GM18499 (cell line): ENCODE measurements at regions not wholly inside any gene's neighbourhood (a gene's known extent, or its start where the extent isn't known, plus 50 kb on each side); places are given as distances from the start of the nearest gene placed in this dataset.

Experiments
- ATAC-seq: cut with Tn5 transposase; IDR thresholded peaks from one replicate; pipeline ENCODE4 v1.9.1; 2021; ENCODE audit warnings: moderate number of reproducible peaks; ENCODE audit not compliant: insufficient read depth, unreplicated experiment

DNA sequence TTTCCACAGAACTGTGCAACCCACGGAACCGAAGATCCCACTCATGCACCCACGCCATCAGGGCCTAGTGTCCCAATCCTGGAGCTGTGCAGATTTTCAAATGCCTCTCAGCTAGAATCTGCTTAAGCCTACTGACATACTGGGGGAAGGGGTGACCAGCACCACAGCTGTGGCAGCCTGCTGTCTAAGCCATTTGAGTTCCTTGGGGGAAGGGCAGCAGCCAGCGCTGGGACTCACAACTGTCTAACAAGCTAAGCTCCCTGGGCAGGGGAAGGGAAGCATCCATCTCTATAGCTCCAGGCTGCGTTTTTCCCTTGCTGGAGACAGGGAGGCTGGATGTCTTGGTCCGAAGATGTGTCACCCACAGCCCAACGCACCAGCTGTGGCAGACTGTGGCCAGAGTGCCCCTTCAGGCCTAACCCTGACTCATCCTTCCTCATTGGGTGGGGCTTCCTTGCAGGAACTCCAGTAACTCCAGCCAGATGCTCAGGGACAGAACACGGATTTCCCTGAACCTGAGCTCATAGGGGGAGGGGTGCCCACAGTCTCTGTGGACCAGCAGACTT is 194.8 kb downstream of the CHRDL1 start:
- no peak for ATAC-seq

DNA sequence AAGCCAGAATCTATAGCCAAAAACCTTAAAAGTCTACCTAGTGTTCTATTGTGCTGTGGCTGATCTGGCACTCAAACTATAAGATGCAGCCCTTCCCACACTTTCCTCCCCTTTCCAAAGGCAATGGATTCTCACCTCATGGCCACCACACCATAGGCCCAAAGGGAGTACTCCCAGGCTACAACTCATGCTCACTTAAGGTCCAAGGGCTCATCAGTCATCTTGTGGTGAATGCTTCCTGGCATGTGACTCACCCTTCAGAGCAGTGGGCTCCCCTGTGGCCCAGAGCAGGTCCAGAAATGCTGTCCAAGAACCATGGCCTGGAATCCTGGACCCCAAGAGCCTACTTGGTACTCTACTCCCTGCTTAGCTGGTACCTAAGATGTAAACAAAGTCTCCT is 181.0 kb downstream of the CHRDL1 start:
- no peak for ATAC-seq
